GM12865 (cell line): ENCODE measurements at regions not wholly inside any gene's neighbourhood (a gene's known extent, or its start where the extent isn't known, plus 50 kb on each side); places are given as distances from the start of the nearest gene placed in this dataset.
A peak's percentile ranks its signal among the peaks of the same experiment; 100 is the strongest.
"Not testable (repeated sequence)": the region's sequence is repeated elsewhere in the genome, so short reads cannot be mapped to it uniquely, and the experiment has no call there.

Experiments
- DNase-seq: peaks from one replicate; pipeline ENCODE4 v3.0.0; 2010; ENCODE audit warnings: low read depth
- H3K4me3 ChIP-seq: 2 replicates; pipeline ENCODE4 v1.5.1; 2011; ENCODE audit warnings: mild to moderate bottlenecking, low read depth, low read length, control low read depth
- TF ChIP-seq, protein P1 (sequence below): IDR thresholded peaks from 2 replicates; pipeline ENCODE4 v1.5.1; 2011; ENCODE audit warnings: low read length, control low read depth, low read depth, inconsistent platforms; ENCODE audit not compliant: insufficient read depth; ENCODE audit errors: missing control alignments

DNA sequence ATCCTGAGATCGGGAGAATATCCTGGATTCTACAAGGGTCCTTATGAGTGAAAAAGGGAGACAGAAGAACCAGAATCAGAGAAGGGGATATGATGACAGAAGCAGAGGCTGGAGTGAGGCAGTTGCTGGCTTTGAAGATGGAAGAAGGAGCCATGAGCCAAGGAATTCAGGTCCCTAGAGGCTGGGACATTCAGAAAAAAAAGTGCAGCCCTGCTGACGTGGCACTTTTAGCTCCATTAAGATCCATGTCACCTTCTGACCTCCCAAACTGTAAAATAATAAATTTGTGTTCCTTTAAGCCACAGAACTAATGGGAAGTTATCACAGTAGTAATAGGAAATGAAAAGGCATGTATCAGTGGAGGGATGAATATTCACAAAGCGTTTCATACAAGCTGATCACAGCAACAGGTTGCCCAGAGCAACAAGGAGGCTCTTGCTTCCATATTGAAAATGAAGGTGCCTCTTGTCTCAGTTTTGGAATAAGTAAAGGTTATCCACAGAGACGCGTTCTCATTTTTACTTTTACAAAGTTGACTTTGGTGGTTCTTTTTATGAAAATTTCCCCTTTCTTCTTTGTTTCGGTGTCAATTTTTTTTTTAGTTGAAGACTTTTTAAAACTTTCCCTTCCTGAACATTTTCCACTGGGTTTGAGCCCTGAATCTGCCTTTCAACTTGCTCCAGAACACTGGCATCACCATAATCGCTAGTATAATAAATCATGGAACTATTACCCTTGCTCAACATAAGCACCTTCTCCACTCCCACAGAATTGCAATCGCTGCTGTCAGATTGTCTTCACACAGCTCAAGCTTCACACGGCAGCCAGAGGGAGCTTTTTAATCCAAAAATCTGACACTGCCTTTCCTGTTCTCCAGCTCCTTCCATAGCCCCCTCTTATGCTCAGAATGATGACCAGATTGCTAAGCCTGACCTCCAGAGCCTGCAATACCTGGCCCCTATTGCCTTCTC, 127.6 kb upstream of the RBPJ start:
- H3K4me3 ChIP-seq: no peak overlapping the region
- TF ChIP-seq, protein P1, sequence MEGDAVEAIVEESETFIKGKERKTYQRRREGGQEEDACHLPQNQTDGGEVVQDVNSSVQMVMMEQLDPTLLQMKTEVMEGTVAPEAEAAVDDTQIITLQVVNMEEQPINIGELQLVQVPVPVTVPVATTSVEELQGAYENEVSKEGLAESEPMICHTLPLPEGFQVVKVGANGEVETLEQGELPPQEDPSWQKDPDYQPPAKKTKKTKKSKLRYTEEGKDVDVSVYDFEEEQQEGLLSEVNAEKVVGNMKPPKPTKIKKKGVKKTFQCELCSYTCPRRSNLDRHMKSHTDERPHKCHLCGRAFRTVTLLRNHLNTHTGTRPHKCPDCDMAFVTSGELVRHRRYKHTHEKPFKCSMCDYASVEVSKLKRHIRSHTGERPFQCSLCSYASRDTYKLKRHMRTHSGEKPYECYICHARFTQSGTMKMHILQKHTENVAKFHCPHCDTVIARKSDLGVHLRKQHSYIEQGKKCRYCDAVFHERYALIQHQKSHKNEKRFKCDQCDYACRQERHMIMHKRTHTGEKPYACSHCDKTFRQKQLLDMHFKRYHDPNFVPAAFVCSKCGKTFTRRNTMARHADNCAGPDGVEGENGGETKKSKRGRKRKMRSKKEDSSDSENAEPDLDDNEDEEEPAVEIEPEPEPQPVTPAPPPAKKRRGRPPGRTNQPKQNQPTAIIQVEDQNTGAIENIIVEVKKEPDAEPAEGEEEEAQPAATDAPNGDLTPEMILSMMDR: no peak
- peak; percentile 73 for DNase-seq

DNA sequence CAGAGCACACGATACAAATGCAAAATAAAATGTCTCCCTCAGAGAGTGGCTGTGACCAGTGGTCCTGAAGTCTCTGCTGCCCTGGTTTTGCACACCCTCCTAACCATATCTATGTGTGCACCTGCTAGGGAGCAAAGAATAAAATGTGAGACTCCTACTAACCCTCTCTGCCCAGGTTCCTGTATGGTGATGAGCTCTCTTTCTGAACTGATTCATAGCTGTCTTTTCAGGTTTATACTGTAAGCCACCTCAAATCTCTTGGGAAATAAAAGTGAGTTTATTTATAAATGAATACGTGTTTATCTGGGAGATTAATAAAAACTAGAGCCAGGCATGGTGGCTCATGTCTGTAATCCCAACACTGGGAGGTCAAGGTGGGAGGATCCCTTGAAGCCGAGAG, 126.0 kb upstream of the RBPJ start:
- DNase-seq: peak; percentile 60
- TF ChIP-seq, protein P1: no peak
- no peak overlapping the region for H3K4me3 ChIP-seq

DNA sequence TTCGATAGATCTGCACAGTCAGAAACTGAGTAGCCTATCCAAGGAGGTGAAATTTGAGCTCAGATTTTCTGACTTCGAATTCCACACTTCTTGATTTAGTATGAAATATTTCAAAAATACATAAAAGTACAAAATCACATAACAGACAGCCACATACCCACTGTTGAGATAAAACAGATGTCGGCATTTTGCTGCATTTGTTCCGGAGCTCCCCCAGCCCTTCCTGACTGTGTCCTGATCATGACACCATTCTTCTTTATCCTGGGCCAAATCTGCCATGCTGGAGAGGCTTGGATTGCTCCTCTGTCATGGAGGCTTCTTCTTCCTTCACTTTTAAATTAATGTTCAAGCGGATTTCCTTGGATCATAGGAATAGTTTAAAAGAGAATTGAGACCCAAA, 124.2 kb upstream of the RBPJ start:
- no peak for DNase-seq
- H3K4me3 ChIP-seq: no peak overlapping the region
- TF ChIP-seq, protein P1: no peak

DNA sequence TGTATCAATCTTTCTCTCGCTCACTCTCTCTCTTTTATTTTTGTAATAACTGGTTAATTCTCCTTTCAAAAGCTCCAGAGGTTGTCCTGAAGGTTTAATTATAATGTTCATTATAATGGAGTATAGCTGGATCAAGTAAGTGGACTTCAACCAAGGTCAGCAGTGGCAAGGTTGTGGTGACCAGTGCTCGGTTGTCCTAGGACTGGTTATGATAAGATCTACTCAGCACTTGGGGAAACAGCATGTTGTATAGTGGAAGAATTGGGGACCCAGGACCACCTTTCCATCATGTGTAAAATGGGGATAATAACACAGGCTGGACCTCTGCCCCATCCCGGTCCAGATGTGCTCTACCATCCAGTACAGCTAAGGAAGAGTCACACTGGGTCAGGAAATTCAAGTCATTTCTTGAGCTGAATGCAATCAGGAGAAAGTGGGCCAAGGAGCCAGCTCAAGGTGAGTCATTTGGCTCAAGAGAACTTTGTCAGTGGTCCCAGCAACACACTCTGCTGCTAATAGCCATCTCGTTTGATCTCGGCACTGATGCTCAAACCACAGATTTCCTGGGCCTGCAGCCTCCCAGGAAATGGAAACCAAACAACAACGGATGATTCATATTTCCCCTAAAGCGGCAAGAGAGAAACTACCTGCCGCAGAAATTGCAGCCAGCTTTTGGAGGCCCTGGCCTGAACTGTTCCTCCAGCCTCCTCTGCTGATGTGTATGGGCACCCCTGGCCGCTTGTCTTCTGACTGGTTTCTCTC, 123.6 kb upstream of the RBPJ start:
- peak; percentile 94 for DNase-seq
- TF ChIP-seq, protein P1: no peak
- no peak overlapping the region for H3K4me3 ChIP-seq

DNA sequence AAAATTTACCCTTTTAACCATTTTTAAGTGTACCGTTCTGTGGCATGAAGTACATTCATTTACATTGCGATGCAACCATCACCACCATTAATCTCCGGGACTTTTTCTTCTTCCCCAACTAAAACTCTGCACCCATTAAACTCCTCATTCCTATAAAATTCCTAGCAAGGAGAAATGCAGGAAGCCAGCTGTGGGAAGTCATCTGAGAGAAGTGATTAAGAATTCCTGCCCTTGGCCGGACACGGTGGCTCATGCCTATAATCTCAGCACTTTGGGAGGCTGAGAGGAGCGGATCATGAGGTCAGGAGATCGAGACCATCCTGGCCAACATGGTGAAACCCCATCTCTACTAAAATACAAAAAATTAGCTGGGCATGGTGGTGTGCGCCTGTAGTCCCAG, 121.9 kb upstream of the RBPJ start:
- not testable (repeated sequence) for H3K4me3 ChIP-seq, DNase-seq

DNA sequence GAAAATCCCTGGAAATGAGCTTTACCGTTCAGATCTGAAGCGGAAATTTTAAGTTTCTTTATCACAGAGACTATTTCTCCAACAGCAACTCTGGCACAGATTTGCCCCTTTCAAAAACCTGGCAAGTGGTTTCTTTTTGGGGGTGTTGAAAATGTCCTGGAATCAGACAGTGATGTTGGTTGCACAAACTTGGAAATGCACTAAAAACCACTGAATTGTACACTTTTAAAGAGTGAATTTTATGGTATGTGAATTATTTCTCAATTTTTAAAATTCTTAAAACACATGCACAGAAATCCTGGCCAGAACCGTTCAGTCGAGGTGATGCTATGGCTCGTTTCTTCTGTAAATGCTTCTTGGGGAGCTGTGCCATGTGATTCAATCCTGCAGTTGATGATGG, 121.2 kb upstream of the RBPJ start:
- TF ChIP-seq, protein P1: no peak
- DNase-seq: no peak
- H3K4me3 ChIP-seq: no peak overlapping the region

DNA sequence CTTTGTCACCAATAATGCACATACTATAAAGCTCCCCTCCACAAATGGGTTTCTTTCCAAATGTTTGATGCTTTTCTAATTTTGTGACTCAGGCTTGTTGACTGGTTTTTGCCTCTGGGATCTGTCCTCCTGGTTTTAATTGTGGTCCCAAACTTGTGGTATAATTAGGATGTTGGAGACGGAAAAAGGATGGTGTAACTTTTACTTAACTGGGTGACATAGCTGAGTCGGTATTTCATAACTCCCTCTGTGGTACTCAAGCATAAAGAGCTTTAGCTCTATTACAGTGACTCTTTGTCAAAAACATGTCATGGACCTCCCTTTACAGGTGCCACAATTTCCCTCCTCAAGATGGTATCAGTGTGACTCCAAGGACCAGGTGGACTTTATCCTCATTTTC, 119.7 kb upstream of the RBPJ start:
- H3K4me3 ChIP-seq: no peak overlapping the region
- TF ChIP-seq, protein P1: no peak
- DNase-seq: no peak
